ENCODE measurements at regions not wholly inside any gene's neighbourhood (a gene's known extent, or its start where the extent isn't known, plus 50 kb on each side); places are given as distances from the start of the nearest gene placed in this dataset.

DNA sequence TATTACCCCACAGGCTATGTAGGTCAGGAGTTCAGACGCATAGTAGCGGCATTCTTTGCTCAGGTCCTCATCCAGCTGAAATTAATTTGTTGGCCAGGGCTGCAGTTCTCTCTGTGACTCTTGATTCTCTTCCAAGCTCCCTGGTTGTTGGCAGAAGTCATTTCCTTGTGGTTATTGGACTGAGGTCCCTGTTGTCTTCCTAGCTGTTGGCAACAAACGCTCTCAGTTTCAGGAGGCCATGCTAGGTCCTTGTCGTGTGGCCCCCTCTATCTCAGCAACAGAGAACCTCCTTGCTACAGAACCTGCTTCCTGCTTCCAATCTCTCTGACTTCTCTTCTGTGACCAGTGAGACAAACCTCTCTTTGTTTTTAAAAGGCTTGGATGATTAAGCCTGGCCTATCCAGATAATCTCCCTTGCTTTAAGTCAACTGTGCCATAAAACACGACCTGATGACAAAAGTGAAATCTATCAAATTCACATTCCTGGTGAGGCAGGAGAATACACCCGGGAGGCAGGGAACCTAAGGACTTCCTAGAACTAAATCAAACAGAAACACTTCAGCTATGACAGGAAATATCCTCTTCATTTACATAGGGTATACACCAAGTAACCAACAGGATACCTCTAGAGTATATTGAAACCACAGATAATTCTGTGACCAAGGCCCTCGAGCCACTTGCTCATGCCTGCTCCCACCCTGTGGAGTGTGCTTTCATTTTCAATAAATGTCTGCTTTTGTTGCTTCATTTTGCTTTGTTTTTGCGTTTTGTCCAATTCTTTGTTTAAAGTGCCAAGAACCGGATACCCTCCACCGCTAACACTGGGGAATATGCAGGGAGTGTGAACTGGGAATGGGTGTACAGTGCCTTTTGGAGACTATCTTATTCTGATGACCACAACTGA, 196.0 kb downstream of the BTBD3 start:
- Histone ChIP-seq H3K9ac (ENCODE audit: insufficient read depth in 1 of 2, low read depth in 2 of 2, low read length in 2 of 2) (no peak overlapping the region), H3K9me3 (replicated peaks; ENCODE audit: control insufficient read depth, insufficient read depth, low read depth, low read length) (no peaks in the 10 kb centered on the region), H3K9me1 (ENCODE audit: control insufficient read depth, insufficient read depth, low read length) (no peaks in the 10 kb centered on the region), H3K4me1 (replicated peaks in 1 of 2; ENCODE audit: control insufficient read depth in 2 of 2, insufficient read depth in 2 of 2, low read length in 2 of 2) (no peaks in the 10 kb centered on the region), H4K20me1 (replicated peaks; ENCODE audit: control insufficient read depth, insufficient read depth, low read length) (no peaks in the 10 kb centered on the region), H3K79me2 (ENCODE audit: control insufficient read depth, insufficient read depth, low read length) (no peaks in the 10 kb centered on the region), H3K27me3 (ENCODE audit: control insufficient read depth in 2 of 2, insufficient read depth in 2 of 2, low read length in 2 of 2) (no peaks in the 10 kb centered on the region), H3K36me3 (ENCODE audit: control insufficient read depth, insufficient read depth, low read length) (no peaks in the 10 kb centered on the region), H3K4me2 (ENCODE audit: insufficient read depth, low read length) (no peak overlapping the region), H2AFZ (ENCODE audit: low read depth, low read length) (no peak overlapping the region), H3K27ac (ENCODE audit: extremely low read depth, low read depth, low read length) (no peak overlapping the region), H3K4me3 (no peak overlapping the region)
- in situ Hi-C loops (cut with MboI) = no loop called here
- no peak for DNase-seq (ENCODE audit: extremely low read depth in 1 of 4, low spot score in 3 of 4)
- ATAC-seq = no peak
- TF ChIP-seq, protein P1, sequence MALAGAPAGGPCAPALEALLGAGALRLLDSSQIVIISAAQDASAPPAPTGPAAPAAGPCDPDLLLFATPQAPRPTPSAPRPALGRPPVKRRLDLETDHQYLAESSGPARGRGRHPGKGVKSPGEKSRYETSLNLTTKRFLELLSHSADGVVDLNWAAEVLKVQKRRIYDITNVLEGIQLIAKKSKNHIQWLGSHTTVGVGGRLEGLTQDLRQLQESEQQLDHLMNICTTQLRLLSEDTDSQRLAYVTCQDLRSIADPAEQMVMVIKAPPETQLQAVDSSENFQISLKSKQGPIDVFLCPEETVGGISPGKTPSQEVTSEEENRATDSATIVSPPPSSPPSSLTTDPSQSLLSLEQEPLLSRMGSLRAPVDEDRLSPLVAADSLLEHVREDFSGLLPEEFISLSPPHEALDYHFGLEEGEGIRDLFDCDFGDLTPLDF (CRISPR knock-in tag; IDR thresholded peaks at IDR 0.05) = no peak
- TF ChIP-seq, protein P2, sequence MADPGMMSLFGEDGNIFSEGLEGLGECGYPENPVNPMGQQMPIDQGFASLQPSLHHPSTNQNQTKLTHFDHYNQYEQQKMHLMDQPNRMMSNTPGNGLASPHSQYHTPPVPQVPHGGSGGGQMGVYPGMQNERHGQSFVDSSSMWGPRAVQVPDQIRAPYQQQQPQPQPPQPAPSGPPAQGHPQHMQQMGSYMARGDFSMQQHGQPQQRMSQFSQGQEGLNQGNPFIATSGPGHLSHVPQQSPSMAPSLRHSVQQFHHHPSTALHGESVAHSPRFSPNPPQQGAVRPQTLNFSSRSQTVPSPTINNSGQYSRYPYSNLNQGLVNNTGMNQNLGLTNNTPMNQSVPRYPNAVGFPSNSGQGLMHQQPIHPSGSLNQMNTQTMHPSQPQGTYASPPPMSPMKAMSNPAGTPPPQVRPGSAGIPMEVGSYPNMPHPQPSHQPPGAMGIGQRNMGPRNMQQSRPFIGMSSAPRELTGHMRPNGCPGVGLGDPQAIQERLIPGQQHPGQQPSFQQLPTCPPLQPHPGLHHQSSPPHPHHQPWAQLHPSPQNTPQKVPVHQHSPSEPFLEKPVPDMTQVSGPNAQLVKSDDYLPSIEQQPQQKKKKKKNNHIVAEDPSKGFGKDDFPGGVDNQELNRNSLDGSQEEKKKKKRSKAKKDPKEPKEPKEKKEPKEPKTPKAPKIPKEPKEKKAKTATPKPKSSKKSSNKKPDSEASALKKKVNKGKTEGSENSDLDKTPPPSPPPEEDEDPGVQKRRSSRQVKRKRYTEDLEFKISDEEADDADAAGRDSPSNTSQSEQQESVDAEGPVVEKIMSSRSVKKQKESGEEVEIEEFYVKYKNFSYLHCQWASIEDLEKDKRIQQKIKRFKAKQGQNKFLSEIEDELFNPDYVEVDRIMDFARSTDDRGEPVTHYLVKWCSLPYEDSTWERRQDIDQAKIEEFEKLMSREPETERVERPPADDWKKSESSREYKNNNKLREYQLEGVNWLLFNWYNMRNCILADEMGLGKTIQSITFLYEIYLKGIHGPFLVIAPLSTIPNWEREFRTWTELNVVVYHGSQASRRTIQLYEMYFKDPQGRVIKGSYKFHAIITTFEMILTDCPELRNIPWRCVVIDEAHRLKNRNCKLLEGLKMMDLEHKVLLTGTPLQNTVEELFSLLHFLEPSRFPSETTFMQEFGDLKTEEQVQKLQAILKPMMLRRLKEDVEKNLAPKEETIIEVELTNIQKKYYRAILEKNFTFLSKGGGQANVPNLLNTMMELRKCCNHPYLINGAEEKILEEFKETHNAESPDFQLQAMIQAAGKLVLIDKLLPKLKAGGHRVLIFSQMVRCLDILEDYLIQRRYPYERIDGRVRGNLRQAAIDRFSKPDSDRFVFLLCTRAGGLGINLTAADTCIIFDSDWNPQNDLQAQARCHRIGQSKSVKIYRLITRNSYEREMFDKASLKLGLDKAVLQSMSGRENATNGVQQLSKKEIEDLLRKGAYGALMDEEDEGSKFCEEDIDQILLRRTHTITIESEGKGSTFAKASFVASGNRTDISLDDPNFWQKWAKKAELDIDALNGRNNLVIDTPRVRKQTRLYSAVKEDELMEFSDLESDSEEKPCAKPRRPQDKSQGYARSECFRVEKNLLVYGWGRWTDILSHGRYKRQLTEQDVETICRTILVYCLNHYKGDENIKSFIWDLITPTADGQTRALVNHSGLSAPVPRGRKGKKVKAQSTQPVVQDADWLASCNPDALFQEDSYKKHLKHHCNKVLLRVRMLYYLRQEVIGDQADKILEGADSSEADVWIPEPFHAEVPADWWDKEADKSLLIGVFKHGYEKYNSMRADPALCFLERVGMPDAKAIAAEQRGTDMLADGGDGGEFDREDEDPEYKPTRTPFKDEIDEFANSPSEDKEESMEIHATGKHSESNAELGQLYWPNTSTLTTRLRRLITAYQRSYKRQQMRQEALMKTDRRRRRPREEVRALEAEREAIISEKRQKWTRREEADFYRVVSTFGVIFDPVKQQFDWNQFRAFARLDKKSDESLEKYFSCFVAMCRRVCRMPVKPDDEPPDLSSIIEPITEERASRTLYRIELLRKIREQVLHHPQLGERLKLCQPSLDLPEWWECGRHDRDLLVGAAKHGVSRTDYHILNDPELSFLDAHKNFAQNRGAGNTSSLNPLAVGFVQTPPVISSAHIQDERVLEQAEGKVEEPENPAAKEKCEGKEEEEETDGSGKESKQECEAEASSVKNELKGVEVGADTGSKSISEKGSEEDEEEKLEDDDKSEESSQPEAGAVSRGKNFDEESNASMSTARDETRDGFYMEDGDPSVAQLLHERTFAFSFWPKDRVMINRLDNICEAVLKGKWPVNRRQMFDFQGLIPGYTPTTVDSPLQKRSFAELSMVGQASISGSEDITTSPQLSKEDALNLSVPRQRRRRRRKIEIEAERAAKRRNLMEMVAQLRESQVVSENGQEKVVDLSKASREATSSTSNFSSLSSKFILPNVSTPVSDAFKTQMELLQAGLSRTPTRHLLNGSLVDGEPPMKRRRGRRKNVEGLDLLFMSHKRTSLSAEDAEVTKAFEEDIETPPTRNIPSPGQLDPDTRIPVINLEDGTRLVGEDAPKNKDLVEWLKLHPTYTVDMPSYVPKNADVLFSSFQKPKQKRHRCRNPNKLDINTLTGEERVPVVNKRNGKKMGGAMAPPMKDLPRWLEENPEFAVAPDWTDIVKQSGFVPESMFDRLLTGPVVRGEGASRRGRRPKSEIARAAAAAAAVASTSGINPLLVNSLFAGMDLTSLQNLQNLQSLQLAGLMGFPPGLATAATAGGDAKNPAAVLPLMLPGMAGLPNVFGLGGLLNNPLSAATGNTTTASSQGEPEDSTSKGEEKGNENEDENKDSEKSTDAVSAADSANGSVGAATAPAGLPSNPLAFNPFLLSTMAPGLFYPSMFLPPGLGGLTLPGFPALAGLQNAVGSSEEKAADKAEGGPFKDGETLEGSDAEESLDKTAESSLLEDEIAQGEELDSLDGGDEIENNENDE (IDR thresholded peaks at IDR 0.05; ENCODE audit: low read depth, low read length) = no peak
- TF ChIP-seq NFATC3 (IDR thresholded peaks at IDR 0.05) (no peak), KAT7 (CRISPR knock-in tag; IDR thresholded peaks at IDR 0.05; ENCODE audit: borderline replicate concordance) (no peak), ZNF561 (CRISPR knock-in tag; conservative IDR thresholded peaks at IDR 0.05) (no peak)
- TF ChIP-seq, protein P3, sequence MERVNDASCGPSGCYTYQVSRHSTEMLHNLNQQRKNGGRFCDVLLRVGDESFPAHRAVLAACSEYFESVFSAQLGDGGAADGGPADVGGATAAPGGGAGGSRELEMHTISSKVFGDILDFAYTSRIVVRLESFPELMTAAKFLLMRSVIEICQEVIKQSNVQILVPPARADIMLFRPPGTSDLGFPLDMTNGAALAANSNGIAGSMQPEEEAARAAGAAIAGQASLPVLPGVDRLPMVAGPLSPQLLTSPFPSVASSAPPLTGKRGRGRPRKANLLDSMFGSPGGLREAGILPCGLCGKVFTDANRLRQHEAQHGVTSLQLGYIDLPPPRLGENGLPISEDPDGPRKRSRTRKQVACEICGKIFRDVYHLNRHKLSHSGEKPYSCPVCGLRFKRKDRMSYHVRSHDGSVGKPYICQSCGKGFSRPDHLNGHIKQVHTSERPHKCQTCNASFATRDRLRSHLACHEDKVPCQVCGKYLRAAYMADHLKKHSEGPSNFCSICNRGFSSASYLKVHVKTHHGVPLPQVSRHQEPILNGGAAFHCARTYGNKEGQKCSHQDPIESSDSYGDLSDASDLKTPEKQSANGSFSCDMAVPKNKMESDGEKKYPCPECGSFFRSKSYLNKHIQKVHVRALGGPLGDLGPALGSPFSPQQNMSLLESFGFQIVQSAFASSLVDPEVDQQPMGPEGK (CRISPR knock-in tag; IDR thresholded peaks at IDR 0.05; ENCODE audit: borderline replicate concordance) = no peak
- ChIA-PET CTCF (ENCODE audit: low intra/inter-chr PET ratio) (no interaction called here), POLR2A (no interaction called here)
- 2% methylated on average over 9 of the region's 10 CpGs for WGBS (ENCODE audit: insufficient coverage, low coverage, missing lambda C conversion rate)
- no TSS peak for BruUV-seq (replicated peaks)
- intact Hi-C loops (cut with micrococcal nuclease) = no loop called here
- FAIRE-seq = no peak
